ENCODE measurements at regions not wholly inside any gene's neighbourhood (a gene's known extent, or its start where the extent isn't known, plus 50 kb on each side); places are given as distances from the start of the nearest gene placed in this dataset.

GRCh38 chr20:59512651-59513050 lies 91.7 kb upstream of the PHACTR3 start:
- H3K4me3 ChIP-seq (ENCODE audit: low read depth, low read length), result no peak overlapping the region
- TF ChIP-seq CTCF (IDR thresholded peaks at IDR 0.05; ENCODE audit: borderline replicate concordance, insufficient read depth, low read depth, low read length), result no peak

- H3K4me3 ChIP-seq (ENCODE audit: low read depth, low read length), result no peak overlapping the region
- no peak for TF ChIP-seq CTCF (IDR thresholded peaks at IDR 0.05; ENCODE audit: borderline replicate concordance, insufficient read depth, low read depth, low read length)
Observed at GRCh38 chr20:59514554-59514953, 89.8 kb upstream of the PHACTR3 start.

- TF ChIP-seq CTCF (IDR thresholded peaks at IDR 0.05; ENCODE audit: borderline replicate concordance, insufficient read depth, low read depth, low read length), result peak; percentile 39; the same call in 1 of the 2 replicates
- no peak overlapping the region for H3K4me3 ChIP-seq (ENCODE audit: low read depth, low read length)
Observed at GRCh38 chr20:59515013-59515905, 89.1 kb upstream of the PHACTR3 start.

GRCh38 chr20:59515906-59516209 lies 88.5 kb upstream of the PHACTR3 start:
- no peak for TF ChIP-seq CTCF (IDR thresholded peaks at IDR 0.05; ENCODE audit: borderline replicate concordance, insufficient read depth, low read depth, low read length)
- H3K4me3 ChIP-seq (ENCODE audit: low read depth, low read length), result no peak overlapping the region

GRCh38 chr20:59518881-59519706 lies 85.2 kb upstream of the PHACTR3 start:
- peak; percentile 88 for TF ChIP-seq CTCF (IDR thresholded peaks at IDR 0.05; ENCODE audit: borderline replicate concordance, insufficient read depth, low read depth, low read length)

GRCh38 chr20:59519707-59520014 lies 84.7 kb upstream of the PHACTR3 start:
- H3K4me3 ChIP-seq (ENCODE audit: low read depth, low read length), result no peak overlapping the region
- TF ChIP-seq CTCF (IDR thresholded peaks at IDR 0.05; ENCODE audit: borderline replicate concordance, insufficient read depth, low read depth, low read length), result no peak

More at GRCh38 chr20:59518881-59519706, 85.2 kb upstream of the PHACTR3 start:
- H3K4me3 ChIP-seq (ENCODE audit: low read depth, low read length), result no peak overlapping the region
